HG02798 (cell line): ENCODE measurements at regions not wholly inside any gene's neighbourhood (a gene's known extent, or its start where the extent isn't known, plus 50 kb on each side); places are given as distances from the start of the nearest gene placed in this dataset.

Experiments
- ATAC-seq: cut with Tn5 transposase; IDR thresholded peaks from one replicate; pipeline ENCODE4 v1.9.1; 2021; ENCODE audit warnings: mild to moderate bottlenecking; ENCODE audit not compliant: unreplicated experiment, poor library complexity

- no peak for ATAC-seq
Measured at GRCh38 chr7:130877236-130877990, 143.4 kb upstream of the KLF14 start.

DNA sequence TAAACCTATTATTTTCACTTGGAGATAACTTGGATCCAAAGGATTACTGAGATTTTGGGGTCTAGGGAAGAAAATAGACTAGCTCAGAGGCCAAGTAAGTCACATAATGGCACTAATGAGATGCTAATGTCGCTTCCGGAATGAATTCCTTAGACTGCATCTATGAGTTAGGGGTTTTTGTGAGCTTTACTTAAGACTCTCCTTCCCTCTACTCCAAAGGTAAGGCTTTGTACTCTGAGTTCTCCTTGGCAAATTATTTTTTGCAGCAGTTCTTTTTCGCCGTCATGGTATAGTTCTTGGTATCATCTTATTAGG, 143.9 kb upstream of the KLF14 start:
- ATAC-seq, result no peak

DNA sequence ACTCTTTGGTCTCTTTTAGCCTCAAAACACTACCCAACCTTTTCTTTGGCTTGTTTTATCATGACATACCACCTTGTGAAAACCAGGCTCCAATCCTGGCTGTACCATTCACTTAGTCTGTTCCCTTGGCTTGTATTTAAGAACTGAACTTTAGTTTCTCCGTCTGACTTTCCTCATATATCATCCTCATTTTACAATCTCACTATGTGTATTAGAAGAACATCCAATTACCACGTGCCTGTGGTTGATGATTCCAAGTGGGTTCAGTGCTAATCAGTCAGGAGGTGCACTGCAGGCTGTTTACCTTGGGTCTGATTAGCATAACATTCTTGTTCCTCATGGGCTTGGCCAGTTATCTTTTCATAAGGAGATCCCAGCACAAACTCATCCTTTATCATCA, 144.8 kb upstream of the KLF14 start:
- ATAC-seq, result no peak

DNA sequence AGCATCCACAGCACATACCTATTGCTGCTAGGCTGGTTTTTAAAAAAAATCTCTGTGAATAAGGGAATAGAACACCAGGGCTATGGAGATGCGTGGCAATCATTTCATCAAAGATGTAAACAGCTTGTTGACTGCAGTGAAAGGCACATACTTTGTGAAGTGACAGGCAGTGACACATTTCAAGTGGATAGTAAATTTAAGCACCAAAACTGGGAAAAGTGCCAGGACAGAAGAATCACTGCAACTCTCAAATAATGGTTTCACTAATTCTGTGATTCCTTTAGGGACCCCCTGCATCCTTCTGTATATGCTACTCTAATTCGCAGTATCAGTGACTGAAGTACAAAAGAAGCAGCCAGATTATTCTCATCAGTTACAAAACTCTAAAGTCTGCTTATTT, 145.2 kb upstream of the KLF14 start:
- no peak for ATAC-seq

DNA sequence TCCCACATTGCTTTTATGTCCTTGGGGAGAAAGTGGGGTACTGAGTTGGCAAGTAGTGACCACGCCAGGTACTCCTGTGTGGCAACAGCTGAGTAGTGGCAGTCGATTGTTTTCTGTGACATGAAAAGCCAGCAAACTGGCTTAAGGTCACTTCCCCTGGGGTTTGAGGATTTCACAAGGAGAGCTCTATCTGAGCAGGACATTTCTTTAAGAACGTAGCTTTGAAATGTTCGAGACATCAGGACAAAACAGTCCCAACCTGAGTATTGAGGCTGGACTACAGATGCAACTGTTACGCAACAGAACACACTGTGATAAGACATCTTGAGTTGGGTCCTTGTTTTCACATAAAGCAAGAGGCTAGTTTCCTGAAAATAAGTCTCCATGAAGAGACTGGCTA, 146.7 kb upstream of the KLF14 start:
- no peak for ATAC-seq

DNA sequence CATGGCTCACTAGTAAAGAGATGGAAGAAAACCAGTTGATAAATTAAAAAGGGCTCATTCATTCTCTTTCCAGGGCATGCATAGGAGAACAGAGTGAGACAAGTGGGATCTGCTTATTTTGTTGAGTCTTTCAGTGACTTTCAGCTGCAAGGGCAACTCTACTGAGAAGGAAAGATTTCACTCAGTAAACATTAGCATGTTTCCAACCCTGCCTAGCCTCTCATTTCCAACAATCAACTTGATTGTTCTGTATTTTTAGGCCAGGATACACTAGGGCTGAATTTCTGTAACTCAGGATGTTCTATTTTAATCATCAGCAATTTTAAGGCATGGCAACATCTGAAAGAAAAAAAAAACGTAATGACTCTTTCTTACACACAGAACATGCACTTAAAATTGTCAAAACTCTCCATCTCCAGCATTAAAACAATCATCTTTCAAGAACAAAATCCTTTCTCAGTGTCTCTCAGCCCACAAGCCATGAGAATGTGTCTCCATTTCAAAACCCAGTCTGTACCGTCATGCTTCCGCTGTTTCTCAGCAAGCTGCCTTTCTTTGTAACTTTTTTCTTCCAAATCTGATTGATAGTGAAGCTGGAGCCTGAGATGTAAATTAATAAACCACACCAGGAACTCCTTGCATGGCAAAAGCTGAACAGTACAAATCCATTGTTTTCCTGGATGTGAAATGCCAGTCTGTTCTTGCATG, 147.2 kb upstream of the KLF14 start:
- ATAC-seq, result no peak

GRCh38 chr7:130881799-130882141, 147.8 kb upstream of the KLF14 start:
- no peak for ATAC-seq

DNA sequence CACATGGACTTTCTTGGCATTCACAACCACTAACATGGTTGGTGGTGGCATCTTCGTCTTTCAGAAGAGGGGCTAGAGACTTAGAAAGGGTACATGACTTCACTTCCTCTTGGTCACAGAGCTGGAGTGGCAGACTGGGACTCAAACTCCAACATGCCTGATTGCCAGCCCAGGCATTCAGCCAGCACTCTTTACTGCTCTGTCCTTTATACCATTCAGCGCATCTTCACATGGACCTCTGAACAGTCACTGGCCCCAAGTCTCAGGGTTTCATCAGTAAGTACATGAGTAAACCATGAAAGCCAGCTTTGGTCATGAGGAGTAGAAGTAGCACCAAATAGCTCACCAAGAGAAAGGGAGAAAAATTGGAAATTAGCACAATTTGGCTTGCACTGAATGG, 148.4 kb upstream of the KLF14 start:
- no peak for ATAC-seq

DNA sequence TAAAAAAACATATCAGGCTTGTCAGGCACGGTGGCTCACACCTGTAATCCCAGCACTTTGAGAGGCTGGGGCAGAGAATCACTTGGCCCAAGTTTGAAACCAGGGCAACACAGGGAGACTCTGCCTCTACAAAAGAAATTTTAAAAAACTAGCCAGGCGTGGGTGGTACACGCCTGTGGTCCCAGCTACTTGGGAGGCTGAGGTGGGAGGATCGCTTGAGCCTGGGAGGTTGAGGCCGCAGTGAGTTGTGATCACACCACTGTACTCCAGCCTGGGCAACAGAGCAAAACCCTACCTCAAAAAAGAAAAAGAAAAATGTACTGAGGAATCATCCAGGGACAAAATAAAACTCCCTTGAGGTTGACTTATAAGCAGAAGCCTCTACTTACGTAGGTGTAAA, 149.9 kb upstream of the KLF14 start:
- ATAC-seq, result no peak

- no peak for ATAC-seq
Measured at GRCh38 chr7:130884437-130885417, 150.7 kb upstream of the KLF14 start.

GRCh38 chr7:130886438-130887135, 152.6 kb upstream of the KLF14 start:
- ATAC-seq, result no peak

DNA sequence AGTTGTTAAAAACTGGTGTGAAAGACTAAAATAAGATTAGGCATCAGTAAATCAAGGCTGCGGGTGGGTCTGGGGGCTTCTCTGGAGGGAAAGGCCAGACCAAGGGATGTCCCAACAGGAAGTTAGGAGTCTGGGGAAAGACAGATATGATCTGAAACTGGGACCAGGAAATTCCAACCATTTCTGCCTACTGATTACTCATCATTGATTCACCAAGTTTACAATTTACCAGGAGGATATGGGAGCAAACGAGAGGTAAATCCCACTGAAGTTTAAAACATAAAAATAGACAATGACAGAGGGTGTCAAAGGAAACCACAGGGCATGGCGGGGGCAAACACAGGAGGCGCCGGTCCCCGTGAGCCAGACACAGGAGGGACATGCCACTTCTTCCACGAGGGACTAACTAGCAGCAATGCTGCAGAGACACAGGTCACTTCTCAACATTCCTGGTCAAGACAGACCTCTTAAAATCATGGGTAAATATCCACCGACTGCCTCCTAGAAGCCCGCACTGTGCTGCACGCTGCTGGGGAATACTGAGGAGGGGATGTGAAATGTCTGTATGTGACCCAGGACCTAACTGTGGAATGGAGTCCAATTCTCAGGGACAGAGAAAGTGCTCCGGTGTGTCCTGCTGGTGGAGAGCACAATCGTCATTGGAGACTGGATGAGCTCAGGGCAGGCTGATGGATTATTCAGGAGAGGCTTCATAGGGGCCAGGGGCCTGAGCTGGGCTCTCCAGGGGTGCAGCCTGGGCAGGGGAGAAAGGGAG, 153.4 kb upstream of the KLF14 start:
- ATAC-seq, result no peak

- no peak for ATAC-seq
Measured at GRCh38 chr7:130887957-130888371, 154.0 kb upstream of the KLF14 start.

- no peak for ATAC-seq
Measured at GRCh38 chr7:130888468-130888867, 154.5 kb upstream of the KLF14 start.

- no peak for ATAC-seq
Measured at GRCh38 chr7:130890176-130891020, 156.4 kb upstream of the KLF14 start.

DNA sequence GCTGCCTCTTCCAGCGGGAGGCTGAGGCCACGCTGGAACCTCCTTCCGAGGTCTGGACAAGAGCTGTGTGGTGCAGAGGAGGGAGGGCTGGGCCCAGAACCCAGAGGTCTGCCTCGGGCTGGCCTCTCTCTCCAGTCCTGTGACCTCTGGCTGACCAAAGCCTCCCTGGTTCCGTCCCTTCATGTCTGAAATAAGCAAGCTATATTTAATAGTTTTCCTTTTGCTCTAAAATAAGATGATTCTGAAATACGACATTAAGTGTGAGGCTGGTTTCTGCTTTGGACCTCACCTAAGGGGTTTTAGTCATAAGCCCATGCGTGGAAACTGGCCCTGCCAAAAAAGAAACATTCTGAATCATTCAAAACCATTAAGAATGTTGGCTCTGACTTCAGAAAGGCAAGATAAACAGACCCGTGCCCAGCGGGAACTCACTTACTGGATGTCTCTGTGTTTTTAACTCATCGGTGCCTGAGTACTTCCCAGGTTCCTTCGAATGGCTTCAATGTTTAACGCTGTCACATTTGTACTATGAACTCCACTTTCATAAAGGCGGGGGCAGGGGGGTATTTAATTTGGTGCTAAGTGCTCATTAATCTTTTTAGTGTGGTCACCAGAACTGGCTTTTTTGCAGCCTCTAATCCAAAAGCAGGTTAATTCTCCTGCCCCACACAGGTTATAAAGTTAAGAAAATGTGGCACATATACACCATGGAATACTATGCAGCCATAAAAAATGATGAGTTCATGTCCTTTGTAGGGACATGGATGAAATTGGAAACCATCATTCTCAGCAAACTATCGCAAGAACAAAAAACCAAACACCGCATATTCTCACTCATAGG, 157.5 kb upstream of the KLF14 start:
- ATAC-seq, result no peak

DNA sequence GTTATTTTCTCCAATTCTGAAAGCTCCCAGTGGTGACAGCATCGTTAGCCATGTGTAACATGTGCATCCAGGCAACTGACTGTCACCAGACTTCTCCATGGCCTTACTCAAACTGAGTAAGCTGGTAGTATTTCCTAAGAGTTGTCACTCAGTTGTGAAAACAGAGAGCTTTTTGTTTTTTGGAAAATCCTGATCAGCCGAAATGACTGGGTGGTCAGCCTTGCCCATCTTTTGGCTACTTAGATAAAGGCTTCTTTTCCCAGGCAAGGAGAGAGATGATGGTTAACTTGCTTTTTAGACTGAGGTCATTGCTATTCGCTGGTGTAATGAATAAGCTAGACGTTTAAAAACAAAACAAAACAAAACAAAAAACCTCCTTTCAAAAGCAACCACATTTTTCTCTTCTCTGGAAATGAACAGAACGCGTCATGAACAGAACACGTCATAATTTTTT, 159.5 kb upstream of the KLF14 start:
- ATAC-seq, result no peak
